GM21381 (cell line): ENCODE measurements at regions not wholly inside any gene's neighbourhood (a gene's known extent, or its start where the extent isn't known, plus 50 kb on each side); places are given as distances from the start of the nearest gene placed in this dataset.

Experiments used
- ATAC-seq: cut with Tn5 transposase; IDR thresholded peaks from one replicate; pipeline ENCODE4 v1.9.1; 2021; ENCODE audit warnings: mild to moderate bottlenecking, moderate library complexity; ENCODE audit not compliant: unreplicated experiment

DNA sequence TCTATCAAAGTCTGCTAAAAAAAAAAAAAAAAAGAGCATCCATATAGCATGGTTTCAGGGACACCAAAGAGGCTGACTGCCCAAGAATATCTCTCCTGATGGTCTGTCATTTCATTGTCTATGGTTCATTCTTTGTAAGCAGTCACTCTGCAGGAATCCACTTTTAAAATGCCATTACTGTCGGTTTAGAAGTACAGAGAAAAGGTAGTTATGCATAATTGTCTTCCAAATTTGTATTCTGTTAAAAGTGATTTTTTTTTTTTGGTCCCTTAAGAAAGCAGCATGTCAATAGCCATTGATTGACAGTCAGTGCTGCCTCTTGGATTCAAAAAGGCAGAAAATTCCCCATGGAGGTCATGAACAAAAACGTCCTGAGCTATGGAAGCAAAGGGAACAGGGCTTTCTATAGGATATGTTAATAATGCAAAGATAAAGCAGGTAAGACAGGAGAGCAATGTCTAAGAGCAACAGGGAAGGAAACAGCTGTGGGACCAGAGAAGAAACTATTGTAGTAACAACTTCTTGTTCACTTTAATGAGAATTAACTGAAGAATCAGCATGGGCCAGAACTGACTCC, 245.8 kb downstream of the TMX3 start:
- ATAC-seq: no peak

DNA sequence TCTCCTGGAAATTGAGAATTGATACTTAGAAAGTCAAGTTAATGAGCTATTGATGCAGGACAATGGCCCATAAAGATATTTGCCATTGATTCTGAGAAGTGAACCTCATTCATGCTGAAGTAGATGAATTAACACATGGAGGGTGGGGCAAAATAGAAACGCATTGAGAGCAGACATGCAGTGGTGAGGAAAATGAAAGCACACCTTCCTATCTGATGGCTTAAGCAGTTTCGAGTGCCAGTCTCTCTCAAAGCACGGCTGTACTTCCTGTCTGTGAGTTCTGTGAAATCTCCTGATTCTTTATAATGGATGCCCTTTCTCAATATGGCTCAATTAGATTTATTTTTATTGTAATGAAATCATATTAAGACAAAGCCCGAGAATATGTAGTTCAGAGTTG, 247.0 kb downstream of the TMX3 start:
- no peak for ATAC-seq

DNA sequence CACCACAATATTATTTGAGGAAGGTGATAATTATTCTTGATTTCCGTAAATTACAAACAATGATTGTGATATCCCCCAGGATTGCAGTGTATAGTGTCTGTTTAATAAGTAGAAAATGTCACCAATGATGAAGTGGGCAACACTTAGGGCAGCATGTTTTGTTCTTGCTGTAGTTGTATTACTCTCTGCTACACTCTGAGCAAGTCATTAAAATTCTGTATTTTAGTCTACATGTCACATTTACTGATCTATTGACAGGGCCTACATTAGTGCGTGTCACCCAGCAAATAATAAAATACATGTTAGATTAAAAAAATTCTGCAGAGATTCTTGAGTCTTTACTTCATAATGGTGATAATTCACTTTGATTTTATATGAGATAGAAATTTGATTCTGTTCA, 247.6 kb downstream of the TMX3 start:
- ATAC-seq: no peak

DNA sequence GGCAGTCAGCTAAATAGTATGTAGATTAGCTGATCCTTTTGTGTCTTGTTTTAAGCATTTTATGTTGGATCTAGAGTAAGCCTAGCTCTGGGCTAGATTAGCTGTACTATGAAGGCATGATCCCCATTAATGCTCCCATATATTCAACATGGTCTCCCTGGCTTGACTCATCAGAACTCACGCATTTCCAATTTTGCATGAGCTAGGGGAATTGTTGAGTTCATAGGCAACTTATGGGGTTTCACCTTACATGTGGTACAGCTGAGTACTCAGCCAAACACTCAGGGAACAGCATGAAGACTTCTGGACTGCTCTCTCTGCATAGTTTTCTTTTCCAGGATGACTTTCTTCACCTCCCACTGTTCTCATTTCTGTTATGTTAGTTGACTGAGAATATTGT, 248.2 kb downstream of the TMX3 start:
- ATAC-seq: no peak

DNA sequence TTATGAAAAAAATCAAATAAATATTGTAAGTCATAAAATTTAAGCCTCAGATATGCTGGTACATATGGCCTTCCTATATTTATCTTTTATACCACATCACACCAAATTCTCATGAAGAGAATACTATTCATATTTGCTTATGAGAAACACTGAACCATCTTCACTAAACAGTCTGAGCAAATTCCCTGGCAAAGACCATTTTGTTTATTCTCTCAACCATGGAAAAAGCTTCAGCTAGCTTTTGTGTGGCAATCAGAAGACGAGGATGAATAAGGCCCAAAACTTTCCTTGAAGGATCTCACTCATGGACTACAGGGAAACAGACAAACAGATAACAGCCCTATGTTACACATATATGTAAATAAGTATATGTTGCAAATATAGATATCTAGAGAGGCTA, 252.1 kb downstream of the TMX3 start:
- ATAC-seq: no peak

DNA sequence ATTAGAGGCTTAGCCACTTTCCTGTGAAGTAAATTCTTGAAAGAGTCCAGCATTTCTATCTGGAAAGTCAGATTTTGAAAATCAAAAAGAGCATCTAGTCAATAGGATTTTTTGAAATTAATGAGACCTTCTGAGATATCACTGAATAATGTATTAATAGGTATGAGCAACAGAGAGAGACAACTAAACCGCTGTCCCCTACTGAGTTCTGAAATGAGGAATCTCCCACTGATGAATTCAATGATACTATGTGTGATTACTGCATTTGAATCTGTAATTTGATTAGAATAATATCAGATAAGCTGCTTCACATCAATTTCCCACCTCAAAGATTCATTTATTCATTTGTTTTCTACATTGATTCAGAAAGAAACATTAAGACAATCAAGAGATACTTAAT, 252.8 kb downstream of the TMX3 start:
- no peak for ATAC-seq

DNA sequence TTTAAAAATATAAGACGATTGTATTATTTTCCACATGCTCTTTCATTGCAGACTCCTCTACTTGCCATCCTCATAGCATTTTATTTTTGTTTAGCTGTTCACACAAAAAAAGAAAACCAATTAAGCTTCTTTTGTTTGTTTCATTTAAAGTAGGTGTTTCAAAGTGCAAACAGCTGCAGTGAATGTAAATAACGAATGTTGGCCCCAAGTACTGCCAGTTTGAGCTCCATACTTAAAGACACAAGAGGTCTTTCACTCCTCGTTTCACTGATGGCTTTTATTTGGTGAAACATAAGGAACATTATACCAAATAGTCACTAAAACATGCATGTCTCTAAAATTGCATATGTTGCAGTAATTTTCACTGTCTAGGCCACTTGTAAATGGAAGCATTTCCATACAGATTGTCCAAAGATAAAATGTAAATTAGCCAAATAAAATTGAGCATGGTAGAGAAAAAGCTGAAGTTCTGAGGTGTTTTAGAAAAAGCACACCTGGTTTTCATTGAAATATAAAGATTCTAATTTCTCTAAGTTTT, 253.4 kb downstream of the TMX3 start:
- no peak for ATAC-seq

DNA sequence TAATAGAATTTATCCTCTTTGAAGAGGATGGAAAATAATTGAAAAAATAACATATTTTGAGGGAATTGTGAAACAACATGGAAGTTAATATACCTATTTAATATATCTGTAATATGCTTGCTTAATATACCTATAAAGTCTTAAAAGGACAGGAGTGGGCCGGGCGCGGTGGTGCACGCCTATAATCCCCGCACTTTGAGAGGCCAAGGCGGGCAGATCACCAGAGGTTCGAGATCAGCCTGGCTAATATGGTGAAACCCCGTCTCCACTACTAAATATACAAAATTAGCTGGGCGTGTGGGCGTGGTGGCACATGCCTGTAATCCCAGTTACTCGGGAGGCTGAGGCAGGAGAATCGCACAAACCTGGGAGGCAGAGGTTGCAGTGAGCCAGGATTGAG, 254.9 kb downstream of the TMX3 start:
- ATAC-seq: no peak

DNA sequence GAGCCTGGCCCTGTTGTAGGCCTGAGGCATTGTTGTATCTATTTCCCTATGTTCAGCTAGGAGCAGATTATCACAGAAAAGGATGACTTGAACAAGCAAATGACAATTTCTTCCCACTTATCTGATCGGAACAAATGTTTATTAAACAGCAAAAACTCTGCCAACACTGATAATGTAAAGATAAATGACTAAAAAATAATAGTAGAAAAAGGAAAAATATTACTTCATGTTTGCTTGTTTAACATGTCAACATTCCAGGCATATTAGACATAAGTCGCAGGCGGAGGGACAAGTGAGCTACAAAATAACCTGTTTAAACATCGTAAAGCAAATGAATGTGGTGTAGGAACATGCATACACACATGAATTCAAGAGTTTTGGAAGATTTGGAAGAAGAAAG, 257.9 kb downstream of the TMX3 start:
- ATAC-seq: no peak

DNA sequence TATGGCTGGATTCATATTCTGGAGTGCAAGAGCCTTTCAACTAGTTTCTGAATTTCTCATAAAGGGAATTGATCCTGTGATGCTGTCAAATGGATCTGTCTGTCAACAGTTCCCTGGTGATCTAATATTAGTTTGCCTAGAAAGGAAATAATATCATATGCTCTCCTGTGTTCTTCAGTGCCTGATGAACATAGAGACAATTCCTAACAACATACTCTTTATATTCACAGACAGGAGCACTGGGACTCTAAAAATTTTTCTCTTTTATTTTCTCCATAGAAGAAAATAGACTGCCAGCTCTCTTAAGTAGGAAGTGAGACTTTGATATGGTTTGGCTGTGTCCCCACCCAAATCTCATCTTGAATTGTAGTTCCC, 259.7 kb downstream of the TMX3 start:
- ATAC-seq: no peak

DNA sequence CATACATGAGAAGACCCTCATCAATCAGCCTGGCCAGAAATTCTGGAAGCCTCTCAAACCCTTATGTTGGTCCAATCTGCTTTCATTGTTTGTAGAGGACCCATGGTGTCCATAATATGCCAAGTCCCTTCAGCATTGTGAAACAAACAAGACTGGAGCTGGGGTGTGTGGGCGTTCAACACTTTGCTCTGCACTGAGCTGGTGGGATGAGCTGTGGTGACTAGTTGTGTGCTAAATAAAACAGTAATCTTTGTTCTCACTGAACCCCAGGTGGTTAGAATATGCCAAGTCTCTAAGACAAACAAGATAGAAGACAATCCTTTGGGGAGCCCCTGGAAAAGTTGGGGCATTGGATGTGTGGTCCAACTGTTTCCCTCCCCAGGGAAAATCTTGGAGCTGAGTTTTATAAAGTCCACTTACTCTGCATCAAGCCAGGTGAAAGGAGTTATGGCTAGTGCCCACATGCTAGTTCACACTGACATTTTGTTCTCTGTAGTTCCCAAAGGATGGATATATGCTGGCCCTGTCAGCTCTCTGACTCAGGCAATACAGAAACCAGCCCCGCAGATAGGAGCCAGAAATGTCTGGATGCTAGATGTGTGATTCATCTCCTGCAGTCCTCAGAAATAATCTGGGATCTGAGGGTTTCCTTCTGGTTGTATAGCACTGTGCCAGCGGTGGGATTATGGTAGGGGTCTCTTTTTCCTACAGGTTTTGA, 260.2 kb downstream of the TMX3 start:
- ATAC-seq: no peak

DNA sequence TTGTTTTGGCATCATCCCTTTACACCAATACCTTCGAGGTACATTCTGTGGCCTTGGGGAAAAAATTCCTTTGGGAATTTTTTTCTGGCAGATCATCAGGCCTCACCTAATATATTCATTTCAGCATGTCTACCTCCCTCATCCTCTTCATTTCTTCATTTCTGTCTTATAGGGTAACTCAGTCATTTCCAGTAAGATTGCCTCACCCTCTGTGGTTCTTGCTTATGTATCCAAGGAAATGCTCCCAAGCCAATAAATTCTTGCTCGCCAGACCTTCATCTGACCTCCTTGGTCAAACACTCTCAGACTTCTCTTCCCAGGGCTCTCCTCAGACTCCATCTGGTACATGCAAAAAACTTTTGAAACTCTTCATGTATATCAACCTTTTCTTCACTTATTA, 265.6 kb downstream of the TMX3 start:
- no peak for ATAC-seq

DNA sequence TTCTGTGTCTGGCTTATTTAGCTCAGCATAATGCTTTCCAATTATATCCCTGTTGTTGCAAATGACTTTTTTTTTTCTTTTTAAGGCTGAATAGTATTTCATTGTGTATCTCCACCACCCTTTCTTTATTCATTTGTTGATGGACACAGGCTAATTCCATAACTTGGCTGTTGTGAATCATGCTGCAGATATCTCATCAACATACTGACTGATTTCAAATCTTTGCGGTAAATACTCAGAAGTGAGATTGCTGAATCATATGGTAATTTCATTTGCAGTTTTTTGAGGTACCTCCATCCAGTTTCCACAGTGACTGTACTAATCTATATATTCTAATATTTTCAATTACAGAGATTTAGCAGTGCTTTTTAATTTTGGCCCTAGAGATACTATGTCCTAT, 266.2 kb downstream of the TMX3 start:
- no peak for ATAC-seq

DNA sequence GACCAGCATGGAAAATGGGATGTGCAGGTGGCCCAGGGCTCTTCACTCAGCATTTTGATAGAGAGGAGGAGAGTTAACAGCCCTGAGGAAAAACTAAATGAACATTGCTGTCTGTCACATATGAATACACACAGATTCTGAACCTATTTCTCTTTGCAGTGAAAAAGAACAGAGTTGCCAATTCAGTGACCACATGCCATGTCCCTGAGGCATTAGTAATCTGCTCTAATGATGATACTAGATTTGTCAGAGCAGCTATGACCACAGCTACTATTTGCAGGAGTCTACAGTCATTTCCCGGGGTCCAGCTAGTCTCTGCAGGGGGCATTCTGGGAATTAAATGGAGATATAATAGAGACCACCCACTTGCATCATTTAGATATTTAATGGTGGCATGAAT, 267.6 kb downstream of the TMX3 start:
- ATAC-seq: no peak

DNA sequence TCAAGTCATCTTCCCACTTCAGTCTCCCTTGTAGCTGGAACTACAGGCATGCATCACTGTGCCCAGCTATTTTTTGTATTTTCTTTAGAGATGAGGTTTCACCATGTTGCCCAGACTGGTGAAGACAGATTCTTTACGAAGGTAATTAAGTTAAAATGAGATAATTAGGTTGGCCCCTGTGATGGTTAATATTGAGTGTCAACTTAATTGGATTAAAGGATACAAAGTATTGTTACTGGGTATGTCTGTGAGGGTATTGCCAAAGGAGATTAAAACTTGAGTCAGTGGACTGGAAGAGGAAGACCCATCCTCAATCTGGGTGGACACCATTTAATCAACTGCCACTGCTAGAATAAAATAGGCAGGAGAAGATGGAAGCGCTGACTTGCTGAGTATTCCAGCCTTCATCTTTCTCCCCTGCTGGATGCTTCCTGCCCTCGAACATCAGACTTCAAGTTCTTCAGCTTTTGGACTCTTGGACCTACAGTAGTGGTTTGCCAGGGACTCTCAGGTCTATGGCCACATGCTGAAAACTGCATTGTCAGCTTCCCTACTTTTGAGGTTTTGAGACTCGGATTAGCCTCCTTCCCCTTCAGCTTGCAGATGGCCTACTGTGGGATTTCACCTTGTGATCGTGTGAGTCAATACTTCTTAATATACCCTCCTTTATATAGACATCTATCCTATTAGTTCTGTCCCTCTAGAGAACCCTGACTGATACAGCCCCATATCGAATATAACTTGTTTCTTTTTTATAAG, 269.1 kb downstream of the TMX3 start:
- ATAC-seq: no peak

DNA sequence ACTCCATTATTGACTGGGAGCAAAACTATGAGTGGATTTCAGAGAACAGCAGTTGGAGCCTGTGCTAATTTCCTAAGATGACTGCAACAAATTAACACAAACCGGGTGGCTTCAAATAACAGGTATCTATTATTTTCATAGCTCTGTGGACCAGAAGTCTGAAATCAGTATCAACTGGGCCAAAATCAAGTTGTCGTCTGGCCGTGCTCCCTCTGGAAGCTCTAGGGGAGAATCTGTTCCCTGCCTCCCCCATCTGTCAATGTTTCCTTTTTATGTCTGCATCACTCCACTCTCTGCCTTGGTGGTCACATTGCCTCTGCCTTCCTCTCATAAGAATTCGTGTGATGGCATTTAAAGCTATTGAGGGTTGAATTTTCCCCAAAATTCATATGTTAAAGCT, 269.8 kb downstream of the TMX3 start:
- no peak for ATAC-seq

DNA sequence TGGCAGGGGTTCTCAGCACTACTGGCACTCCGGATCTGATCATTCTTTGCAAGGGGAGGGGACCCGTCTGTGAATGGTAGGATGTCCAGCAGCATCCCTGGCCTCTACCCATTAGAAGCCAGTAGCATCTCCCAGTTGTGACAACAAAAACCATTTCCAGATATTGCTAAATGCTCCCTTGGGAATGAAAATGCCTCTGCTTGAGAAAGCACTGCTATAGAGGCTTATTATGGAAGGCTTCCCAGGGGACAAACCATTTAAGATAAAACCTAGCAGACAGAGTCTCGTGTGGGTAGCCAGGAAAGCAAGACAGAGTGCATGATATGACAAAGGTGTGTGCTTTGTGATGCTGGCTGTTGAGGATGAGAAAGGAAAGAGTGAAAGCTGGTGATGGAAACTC, 273.7 kb downstream of the TMX3 start:
- ATAC-seq: no peak

DNA sequence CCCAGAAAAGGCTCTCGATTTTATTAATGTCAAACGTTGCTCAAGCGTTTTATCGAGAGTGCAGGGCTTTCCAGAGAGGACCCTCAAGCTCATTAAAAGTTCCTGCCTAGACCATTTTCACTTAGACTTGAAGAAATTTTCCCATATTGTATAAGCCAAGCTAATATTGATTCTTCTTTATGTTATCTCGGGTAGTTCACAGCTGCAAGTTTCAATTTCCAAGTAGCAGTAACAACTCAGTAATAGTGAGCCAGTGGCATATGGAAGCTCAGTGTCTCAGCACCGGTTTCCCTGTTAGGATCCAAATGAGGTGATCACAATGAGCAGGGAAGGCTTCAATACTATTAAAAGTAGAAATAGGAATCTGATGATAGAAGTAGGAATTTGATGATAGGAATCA, 274.5 kb downstream of the TMX3 start:
- no peak for ATAC-seq

DNA sequence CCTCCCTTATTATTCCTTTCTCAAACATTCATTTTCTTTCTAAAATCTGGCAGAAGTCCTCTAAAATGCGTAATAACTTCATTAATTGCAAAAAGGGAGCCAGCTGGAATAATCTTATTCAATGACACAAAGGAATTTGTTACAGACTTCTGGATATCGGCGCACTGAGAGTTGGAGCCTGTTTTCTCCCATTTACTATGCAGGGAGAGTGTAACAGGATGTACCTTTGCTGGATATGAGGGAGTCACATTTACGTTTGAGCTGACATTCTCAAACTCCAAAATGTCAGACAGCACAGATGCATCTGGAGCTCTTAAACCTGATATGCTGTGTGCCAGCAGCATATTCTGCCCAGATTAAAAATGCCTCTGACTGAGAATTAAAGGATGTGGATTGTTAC, 275.3 kb downstream of the TMX3 start:
- no peak for ATAC-seq

DNA sequence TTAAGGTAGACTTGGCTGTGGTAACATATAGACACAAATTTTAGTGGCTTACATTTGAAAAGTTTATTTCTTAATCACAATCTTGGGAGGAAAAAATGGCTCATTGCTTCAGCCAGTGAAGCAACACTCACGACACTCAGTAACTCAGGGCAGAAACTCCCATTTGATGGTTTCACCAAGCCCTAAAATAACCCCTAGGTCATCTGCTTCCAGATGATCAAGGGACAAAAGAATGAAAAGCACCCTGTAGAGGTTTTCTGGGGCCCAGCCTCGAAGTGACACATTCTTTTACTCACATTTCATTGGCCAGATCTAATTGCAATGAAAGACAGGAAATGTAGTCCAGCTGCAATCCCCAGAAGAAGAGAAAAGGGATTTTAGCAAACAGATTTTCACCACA, 275.9 kb downstream of the TMX3 start:
- ATAC-seq: no peak

DNA sequence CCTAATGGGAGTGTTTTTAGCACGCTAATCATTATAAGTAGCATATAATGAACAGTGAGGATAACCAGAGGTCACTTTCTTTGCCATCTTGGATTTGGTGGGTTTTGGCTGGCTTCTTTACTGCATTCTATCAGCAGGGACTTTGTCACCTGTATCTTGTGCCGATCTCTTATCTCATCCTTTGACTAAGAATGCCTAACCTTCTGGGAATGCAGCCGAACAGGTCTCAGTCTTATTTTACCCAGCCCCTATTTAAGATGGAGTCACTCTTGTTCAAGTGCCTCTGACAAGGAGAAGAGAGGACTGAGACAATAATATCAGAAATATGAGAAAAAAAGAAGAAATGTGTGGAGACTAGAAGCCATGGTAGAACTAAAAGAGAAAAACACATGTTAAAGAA, 276.4 kb downstream of the TMX3 start:
- ATAC-seq: no peak

DNA sequence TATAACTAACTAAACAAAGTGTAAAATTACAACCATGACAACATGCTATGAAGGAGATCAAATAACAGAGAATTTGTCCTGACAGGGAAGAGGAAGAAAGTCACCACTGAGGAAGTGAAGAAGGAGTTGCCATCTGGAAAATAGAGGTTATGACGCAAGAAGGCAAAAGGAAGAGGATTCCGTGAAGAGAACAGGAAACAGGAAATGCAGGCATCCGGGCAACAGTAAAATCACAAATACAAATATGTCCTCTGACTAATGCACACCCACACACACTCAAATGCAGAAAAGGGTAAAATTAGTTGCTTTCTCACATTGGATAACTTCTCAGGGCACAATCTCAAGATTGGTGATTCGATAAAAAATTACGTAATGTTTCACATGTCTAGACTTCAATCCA, 278.4 kb downstream of the TMX3 start:
- ATAC-seq: no peak
